Thoracic aorta (tissue), 2 donors: ENCODE measurements at regions not wholly inside any gene's neighbourhood (a gene's known extent, or its start where the extent isn't known, plus 50 kb on each side); places are given as distances from the start of the nearest gene placed in this dataset.

Experiments used
- ATAC-seq: fragments of 150-250 bp; one replicate; pipeline ENCODE4 v1.8.0; 2017; ENCODE audit warnings: low read depth; ENCODE audit not compliant: insufficient number of reproducible peaks, low FRiP score
- DNase-seq: peaks from one replicate; pipeline ENCODE4 v3.0.0-alpha.2; 2020; ENCODE audit warnings: low spot score
- H3K27ac ChIP-seq, 2 donors: fragments of 200-600 bp; sonication (generic); 1 replicate in 1 of 2; 2 replicates in 1 of 2; pipeline ENCODE4 v1.5.1; 2016; ENCODE audit warnings: mild to moderate bottlenecking in 2 of 2, moderate library complexity in 2 of 2
- H3K27me3 ChIP-seq: fragments of 200-600 bp; sonication (generic); replicated peaks from 2 replicates; pipeline ENCODE4 v1.6.0; 2016; ENCODE audit warnings: mild to moderate bottlenecking; ENCODE audit not compliant: insufficient read depth
- H3K36me3 ChIP-seq: fragments of 200-600 bp; sonication (generic); one replicate; pipeline ENCODE4 v1.5.1; 2016
- H3K4me1 ChIP-seq, 2 donors: fragments of 200-600 bp; sonication (generic); 1 replicate in 1 of 2; 2 replicates in 1 of 2; pipeline versions ENCODE4 v1.5.1 to v1.6.0; 2016; ENCODE audit warnings: low read depth in 2 of 2, mild to moderate bottlenecking in 1 of 2; ENCODE audit not compliant: control insufficient read depth in 1 of 2
- H3K4me3 ChIP-seq: fragments of 200-600 bp; sonication (generic); 2 replicates; pipeline ENCODE4 v1.5.1; 2016; ENCODE audit warnings: mild to moderate bottlenecking
- H3K9me3 ChIP-seq: fragments of 200-600 bp; sonication (generic); 2 replicates; pipeline ENCODE4 v1.5.1; 2016
- CTCF ChIP-seq: fragments of 200-600 bp; sonication (generic); IDR thresholded peaks from one replicate; pipeline ENCODE4 v1.5.1; 2019; ENCODE audit warnings: antibody characterized with exemption

- Histone ChIP-seq H3K36me3 (no peaks in the 10 kb centered on the region), H3K4me3 (no peak overlapping the region), H3K4me1 (no peaks in the 10 kb centered on the region), H3K9me3 (no peaks in the 10 kb centered on the region), H3K27me3 (no peaks in the 10 kb centered on the region), H3K27ac (no peak overlapping the region)
- DNase-seq (no peak), ATAC-seq (no peak)
- no peak for TF ChIP-seq CTCF
These were observed 127.6 kb upstream of the SLC1A3 start for GRCh38 chr5:36478646-36479317.

- H3K27me3 ChIP-seq = no peaks in the 10 kb centered on the region
- no peak overlapping the region for H3K27ac ChIP-seq
These were observed 124.8 kb upstream of the SLC1A3 start for GRCh38 chr5:36481454-36482120.

GRCh38 chr5:36482812-36483211 lies 123.6 kb upstream of the SLC1A3 start:
- H3K4me3 ChIP-seq = no peak overlapping the region
- H3K4me1 ChIP-seq = no peaks in the 10 kb centered on the region
- H3K27ac ChIP-seq = no peak overlapping the region
- no peak for TF ChIP-seq CTCF
- no peaks in the 10 kb centered on the region for H3K9me3 ChIP-seq
- no peaks in the 10 kb centered on the region for H3K27me3 ChIP-seq
- no peak for DNase-seq
- H3K36me3 ChIP-seq = no peaks in the 10 kb centered on the region
- no peak for ATAC-seq

More at GRCh38 chr5:36481454-36482120, 124.8 kb upstream of the SLC1A3 start:
- Histone ChIP-seq H3K9me3 (no peaks in the 10 kb centered on the region), H3K4me3 (no peak overlapping the region), H3K36me3 (no peaks in the 10 kb centered on the region), H3K4me1 (no peaks in the 10 kb centered on the region)
- ATAC-seq (no peak), DNase-seq (no peak)
- TF ChIP-seq CTCF = no peak

GRCh38 chr5:36489505-36489904 lies 116.9 kb upstream of the SLC1A3 start:
- DNase-seq = no peak
- H3K9me3 ChIP-seq = no peaks in the 10 kb centered on the region
- H3K36me3 ChIP-seq = no peaks in the 10 kb centered on the region
- H3K4me1 ChIP-seq = peaks cover 0 to 1% of the 10 kb centered on the region in 2 donors
- H3K27me3 ChIP-seq = no peaks in the 10 kb centered on the region
- ATAC-seq = no peak
- TF ChIP-seq CTCF = no peak
- H3K4me3 ChIP-seq = no peak overlapping the region
- no peak overlapping the region for H3K27ac ChIP-seq

GRCh38 chr5:36491856-36492255 lies 114.5 kb upstream of the SLC1A3 start:
- H3K4me3 ChIP-seq = no peak overlapping the region
- no peak for DNase-seq
- no peak overlapping the region for H3K27ac ChIP-seq
- H3K4me1 ChIP-seq = peaks cover 4 to 12% of the 10 kb centered on the region in 2 donors
- TF ChIP-seq CTCF = no peak
- ATAC-seq = no peak
- H3K36me3 ChIP-seq = no peaks in the 10 kb centered on the region
- no peaks in the 10 kb centered on the region for H3K27me3 ChIP-seq
- H3K9me3 ChIP-seq = no peaks in the 10 kb centered on the region
